NCI-H460 (cell line): ENCODE measurements at regions not wholly inside any gene's neighbourhood (a gene's known extent, or its start where the extent isn't known, plus 50 kb on each side); places are given as distances from the start of the nearest gene placed in this dataset.
"Not testable (repeated sequence)": the region's sequence is repeated elsewhere in the genome, so short reads cannot be mapped to it uniquely, and the experiment has no call there.

ENCODE experiments used
- DNase-seq: peaks from one replicate; pipeline ENCODE4 v3.0.0-alpha.2; 2016; ENCODE audit warnings: low read depth; ENCODE audit errors: extremely low read depth

- DNase-seq: no peak
Observed at GRCh38 chr2:16396986-16397385, 268.6 kb downstream of the CYRIA start.

GRCh38 chr2:16396171-16396570 lies 269.5 kb downstream of the CYRIA start:
- no peak for DNase-seq

DNA sequence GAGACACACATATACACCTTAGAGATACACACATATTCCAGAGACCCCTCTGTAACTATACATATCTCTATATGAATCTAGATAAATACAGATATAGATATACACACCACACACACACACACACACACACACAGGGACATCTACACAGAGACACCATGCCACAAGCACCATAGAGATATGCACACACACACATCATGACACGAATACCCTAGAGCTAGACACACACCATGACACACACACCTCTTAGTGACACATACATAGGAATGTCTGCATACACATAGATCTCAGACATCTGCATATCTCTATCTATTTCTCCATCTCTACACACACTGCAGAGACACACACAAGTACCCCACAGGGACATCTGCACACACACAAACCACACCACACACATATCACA lies 270.0 kb downstream of the CYRIA start:
- no peak for DNase-seq

DNA sequence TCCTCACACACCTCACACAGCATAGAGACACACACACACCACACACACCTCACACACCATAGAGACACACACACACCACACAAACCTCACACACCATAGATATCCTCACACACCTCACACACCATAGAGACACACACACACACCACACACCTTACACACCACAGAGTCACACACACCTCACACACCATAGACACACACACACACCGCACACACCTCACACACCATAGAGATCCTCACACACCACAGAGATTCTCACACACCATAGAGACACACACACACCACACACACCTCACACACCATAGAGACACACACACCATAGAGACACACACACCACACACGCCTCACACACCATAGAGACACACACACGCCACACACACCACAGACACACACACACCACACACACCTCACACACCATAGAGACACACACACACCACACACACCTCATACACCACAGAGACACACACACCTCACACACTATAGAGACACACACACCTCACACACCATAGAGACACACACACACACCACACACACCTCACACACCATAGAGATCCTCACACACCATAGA lies 270.6 kb downstream of the CYRIA start:
- DNase-seq: no peak

DNA sequence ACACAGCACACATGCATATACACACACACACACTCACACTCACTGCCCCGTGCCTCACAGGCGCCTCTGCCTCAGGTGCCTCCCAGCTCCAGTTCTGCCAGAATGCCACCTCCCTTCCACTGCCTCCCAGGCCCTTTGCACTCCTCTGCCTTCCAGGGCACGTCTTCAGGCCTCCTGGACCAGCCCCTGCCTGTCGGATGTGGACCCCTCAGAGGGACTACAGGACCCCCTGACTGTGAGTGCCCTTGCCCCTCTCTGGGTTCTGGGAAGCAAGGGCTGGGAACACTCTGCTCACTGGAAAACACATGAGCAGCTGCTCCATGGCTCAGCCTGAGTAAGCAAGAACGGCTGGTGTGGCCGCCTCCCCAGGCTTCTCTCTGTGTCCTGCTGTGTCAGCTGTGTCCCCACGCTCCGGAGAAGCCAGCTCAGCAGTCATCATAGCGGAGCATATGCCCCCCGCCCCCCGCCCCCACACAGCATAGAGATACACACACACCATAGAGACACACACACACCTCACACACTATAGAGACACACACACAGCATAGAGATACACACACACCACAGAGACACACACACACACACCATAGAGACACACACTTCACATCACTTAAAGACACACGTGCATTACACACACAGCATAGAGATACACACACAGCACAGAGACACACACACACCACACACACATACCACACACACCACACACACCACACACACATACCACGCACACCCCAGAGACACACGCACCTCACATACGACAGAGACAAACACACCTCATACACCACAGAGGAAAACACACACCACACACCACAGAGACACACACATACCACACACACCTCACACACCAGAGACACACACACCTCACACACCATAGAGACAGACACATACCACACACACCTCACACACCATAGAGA lies 271.3 kb downstream of the CYRIA start:
- no peak for DNase-seq

DNA sequence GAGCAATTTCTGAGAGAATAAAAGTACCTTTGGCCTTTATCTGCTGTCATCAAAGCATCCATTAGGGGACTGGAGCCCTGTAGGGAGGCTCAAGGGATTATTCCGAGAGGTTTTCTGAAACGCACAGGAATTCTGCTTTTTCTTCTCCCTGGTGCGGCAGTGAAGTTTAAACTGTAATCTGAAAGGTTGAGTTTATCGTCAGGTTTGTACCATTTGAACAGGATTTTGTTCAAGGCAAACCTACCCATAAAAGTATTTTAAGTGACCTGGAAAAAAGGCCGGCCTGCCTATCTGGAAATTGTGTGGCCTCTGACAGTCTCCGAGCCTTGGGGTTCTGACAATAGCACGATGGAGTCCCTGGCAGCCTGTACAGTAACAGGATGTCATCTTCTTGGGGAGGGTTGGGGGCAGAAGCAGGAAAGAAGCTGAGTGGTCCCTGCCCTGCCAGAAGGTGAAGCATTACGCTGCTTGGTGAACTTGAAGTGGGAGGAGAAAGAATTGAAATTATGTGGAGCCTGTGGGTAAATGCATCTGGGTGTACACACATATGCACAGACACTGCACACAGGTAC lies 272.0 kb downstream of the CYRIA start:
- DNase-seq: no peak

DNA sequence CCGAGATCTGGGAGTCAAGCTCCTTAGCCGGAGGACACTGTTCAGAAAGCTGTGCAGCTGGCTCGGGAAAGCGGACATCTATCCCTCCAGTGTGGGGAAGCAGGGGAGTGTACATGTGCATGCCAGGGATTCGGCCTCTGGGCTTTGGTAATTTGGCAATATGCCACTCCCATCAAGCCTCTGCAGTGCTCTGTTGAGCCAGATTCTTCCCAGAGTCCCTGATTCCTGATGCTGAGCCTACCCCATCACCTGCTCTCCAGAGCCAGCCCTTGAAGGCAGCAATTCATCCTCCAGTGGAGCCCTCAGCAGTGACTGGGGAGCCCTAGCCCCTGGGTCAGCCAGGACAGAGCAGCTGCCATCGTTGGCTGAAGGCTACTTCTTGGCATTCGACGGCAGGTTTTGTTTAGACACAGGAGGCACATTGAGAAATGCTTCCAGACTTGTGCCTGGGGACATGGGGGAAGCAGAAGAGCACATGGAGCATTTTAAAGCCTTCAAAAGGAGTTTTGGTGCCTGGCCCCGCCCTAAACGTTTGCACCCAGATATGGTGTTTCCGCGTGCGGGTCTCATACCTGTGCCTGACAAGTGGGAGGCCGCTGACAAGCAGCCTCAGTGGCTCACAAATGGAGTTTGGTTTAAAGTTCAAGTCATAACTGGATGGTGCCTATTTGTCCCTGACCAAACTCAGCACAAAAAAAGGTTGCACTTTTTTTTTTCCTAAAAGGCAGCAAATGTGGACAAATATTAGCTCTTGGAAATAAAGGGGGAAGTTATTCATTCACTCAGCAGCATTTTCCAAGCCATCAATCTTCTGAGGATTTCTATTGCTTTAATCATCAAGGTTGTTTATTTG lies 272.8 kb downstream of the CYRIA start:
- no peak for DNase-seq

- no peak for DNase-seq
Observed at GRCh38 chr2:16391986-16392385, 273.6 kb downstream of the CYRIA start.

DNA sequence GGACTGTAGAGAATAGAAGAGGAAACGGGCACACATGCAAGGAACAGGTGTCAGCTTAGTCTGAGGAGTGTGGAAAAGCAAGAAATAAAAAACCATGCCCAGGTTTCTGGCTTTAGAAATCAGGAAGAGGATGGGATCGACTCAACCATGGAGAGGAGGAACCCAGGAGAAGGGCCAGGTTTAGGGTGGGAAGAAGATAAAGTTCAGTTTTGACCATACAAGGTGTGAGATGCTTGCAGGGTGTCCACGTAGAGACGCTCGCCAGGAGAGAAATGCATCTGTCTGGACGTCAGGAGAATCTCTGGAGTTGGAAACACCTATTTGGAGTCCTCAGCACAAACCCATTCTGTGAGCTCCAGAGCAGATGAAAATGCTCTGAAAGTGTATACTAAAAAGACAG lies 275.1 kb downstream of the CYRIA start:
- no peak for DNase-seq

DNA sequence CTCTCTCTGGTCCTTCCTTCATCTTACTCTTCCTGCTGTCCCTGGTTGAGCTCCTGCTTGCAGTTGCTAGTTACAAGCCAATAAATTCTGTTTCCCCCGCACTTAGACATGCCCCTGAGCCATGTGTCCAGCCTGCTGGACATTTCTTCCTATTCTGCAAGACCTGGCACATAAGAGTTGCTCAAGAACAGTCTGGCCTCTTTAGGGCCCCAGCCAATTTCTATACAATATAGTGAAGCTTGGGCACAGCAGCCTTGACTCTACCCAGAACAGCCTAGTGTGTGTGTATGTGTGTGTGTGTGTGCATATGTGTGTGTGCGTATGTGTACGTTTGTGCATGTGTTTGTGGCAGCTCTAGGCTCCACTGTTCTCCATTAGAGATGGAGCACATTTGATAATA lies 276.0 kb downstream of the CYRIA start:
- DNase-seq: no peak

DNA sequence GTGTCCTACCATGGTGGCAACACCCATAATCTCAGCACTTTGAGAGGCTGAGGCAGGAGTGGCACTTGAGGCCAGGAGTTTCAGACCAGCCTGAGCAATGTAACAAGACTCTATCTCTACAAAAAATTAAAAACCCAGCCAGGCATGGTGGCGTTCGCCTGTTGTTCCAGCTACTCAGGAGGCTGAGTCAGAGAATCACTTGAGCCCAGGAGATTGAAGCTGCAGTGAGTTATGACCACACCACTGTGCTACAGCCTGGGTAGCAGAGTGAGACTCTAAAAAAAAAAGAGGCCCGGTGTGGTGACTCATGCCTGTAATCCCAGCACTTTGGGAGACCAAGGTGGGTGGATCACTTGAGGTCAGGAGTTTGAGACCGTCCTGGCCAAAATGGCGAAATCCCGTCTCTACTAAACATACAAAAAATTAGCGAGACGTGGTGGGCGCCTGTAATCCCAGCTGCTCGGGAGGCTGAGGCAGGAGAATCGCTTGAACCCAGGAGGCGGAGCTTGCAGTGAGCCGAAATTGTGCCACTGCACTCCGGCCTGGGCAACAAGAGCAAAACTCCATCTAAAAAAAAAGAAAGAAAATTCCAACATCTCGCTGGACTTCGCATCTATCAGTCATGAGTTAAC lies 277.3 kb downstream of the CYRIA start:
- DNase-seq: not testable (repeated sequence)

DNA sequence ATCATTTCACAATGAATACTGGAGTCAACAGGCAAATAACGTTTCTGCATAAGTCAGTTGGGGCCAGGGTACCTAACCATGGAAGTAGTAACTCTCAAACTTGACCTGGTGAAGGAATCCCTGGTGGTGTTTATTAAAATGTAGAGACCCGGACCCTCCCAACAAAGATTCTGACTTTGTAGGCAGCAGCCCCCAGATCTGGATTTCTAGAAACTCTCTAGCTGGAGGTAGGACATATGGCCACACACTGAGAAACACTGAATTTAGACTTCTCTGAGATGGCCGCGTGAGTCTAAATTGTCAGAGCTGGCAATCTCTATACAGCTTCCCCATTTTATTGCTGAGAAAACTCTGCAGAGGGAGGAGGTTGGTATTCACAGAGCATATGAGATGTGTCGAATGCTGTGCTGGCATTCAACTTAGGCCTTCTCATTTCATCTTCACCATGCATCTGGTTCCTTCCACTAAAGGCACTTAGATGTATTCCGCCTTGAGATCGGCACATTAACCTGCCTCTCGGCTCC lies 278.1 kb downstream of the CYRIA start:
- no peak for DNase-seq

GRCh38 chr2:16386431-16386830 lies 279.2 kb downstream of the CYRIA start:
- DNase-seq: no peak

DNA sequence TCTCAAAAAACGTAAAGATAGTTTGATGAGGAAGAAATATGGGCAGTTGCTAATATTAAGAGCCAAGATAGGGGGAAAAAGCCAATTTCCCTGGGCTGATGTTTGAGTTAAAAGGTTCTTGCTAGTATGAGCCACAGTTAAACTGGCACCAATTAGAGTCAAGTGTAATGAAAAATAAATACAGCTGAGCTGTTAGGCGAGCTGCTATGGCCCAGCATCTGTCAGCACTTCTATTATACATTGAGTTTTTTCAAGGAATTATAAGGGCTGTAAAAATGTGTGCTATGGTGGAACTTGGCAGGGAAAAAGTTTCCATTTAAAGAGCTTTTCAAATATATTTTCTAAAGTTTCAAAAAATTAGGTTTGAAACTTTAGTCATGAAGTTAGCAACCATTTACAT lies 279.6 kb downstream of the CYRIA start:
- no peak for DNase-seq

GRCh38 chr2:16385341-16385740 lies 280.3 kb downstream of the CYRIA start:
- no peak for DNase-seq

GRCh38 chr2:16383411-16383810 lies 282.2 kb downstream of the CYRIA start:
- no peak for DNase-seq

GRCh38 chr2:16382451-16382850 lies 283.2 kb downstream of the CYRIA start:
- DNase-seq: no peak

DNA sequence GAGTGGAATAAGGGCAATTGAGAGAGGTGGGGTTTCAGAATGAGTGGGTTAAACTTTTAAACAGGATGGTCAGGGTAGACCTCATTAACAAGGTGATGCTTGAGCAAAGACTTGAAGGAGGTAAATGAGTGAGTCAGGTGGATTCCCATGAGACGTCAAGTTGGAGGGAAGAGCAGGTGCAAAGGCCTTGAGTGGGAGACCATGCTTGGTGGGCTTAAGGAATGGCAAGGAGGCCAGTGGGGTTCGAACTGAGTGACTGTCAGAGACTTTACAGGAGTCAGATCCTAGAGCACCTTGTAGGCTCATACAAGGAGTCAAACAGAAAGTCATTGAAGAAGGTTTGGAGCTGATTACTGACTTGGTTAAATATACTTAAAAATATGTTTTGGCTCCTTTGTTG lies 284.1 kb downstream of the CYRIA start:
- no peak for DNase-seq

DNA sequence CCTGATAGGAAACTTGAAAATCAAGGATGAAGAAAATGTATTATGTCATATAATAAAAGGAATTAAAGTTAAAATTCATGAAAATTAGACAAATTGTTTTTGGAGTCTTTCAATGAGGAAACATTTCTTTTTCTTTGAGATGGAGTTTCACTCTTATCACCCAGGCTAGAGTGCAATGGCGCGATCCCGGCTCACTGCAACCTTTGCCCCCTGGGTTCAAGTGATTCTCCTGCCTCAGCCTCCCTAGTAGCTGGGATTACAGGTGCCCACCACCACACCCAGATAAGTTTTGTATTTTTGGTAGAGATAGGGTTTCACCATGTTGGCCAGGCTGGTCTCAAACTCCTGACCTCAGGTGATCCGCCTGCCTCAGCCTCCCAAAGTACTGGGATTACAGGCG lies 285.7 kb downstream of the CYRIA start:
- DNase-seq: not testable (repeated sequence)

DNA sequence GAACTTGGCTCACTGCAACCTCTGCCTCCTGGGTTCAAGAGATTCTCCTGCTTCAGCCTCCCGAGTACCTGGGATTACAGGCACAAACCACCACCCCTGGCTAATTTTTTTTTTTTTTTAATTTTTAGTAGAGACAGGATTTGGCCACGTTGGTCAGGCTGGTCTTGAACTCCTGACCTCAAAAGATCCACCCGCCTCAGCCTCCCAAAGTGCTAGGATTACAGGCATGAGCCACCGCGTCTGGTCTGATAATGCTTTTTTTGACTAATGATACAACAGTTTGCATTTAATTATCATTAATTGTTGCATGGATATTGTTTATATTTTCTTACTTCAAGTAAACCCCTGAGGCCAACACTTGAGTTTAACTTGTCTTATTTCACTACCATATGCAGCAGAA lies 286.6 kb downstream of the CYRIA start:
- not testable (repeated sequence) for DNase-seq
